ENCODE measurements at regions not wholly inside any gene's neighbourhood (a gene's known extent, or its start where the extent isn't known, plus 50 kb on each side); places are given as distances from the start of the nearest gene placed in this dataset.

GRCh38 chr4:128384765-128385598 is 97.4 kb upstream of the PGRMC2 start:
- no peaks in the 10 kb centered on the region for H3K9me3 ChIP-seq (ENCODE audit: low read depth, low read length)
- H3K79me2 ChIP-seq (ENCODE audit: insufficient read depth, low read length) = no peaks in the 10 kb centered on the region
- no peak for DNase-seq (ENCODE audit: insufficient read length, low spot score, missing footprints)
- no peak overlapping the region for H2AFZ ChIP-seq (ENCODE audit: low read length)
- H3K27ac ChIP-seq (ENCODE audit: low read depth, low read length) = peak overlapping the region; percentile 74
- peaks cover 48% of the 10 kb centered on the region for H3K4me1 ChIP-seq (ENCODE audit: insufficient read depth, low read length)
- H4K20me1 ChIP-seq (ENCODE audit: insufficient read depth, low read length) = no peaks in the 10 kb centered on the region
- no peak overlapping the region for H3K4me3 ChIP-seq (ENCODE audit: insufficient read depth, low read length)
- H3K4me2 ChIP-seq (ENCODE audit: insufficient read depth, low read length) = no peak overlapping the region
- H3K27me3 ChIP-seq (ENCODE audit: insufficient read depth, low read length) = no peaks in the 10 kb centered on the region
- TF ChIP-seq, protein P1, sequence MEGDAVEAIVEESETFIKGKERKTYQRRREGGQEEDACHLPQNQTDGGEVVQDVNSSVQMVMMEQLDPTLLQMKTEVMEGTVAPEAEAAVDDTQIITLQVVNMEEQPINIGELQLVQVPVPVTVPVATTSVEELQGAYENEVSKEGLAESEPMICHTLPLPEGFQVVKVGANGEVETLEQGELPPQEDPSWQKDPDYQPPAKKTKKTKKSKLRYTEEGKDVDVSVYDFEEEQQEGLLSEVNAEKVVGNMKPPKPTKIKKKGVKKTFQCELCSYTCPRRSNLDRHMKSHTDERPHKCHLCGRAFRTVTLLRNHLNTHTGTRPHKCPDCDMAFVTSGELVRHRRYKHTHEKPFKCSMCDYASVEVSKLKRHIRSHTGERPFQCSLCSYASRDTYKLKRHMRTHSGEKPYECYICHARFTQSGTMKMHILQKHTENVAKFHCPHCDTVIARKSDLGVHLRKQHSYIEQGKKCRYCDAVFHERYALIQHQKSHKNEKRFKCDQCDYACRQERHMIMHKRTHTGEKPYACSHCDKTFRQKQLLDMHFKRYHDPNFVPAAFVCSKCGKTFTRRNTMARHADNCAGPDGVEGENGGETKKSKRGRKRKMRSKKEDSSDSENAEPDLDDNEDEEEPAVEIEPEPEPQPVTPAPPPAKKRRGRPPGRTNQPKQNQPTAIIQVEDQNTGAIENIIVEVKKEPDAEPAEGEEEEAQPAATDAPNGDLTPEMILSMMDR (IDR thresholded peaks at IDR 0.05; ENCODE audit: extremely low read depth, low read depth, low read length) = no peak
- no peaks in the 10 kb centered on the region for H3K36me3 ChIP-seq (ENCODE audit: insufficient read depth, low read length)

GRCh38 chr4:128384091-128384520 is 96.5 kb upstream of the PGRMC2 start:
- Histone ChIP-seq H3K79me2 (ENCODE audit: insufficient read depth, low read length) (no peaks in the 10 kb centered on the region), H3K36me3 (ENCODE audit: insufficient read depth, low read length) (no peaks in the 10 kb centered on the region), H3K4me2 (ENCODE audit: insufficient read depth, low read length) (peak overlapping the region; percentile 31), H3K4me1 (ENCODE audit: insufficient read depth, low read length) (peaks cover 48% of the 10 kb centered on the region), H4K20me1 (ENCODE audit: insufficient read depth, low read length) (no peaks in the 10 kb centered on the region), H3K9me3 (ENCODE audit: low read depth, low read length) (no peaks in the 10 kb centered on the region), H3K27me3 (ENCODE audit: insufficient read depth, low read length) (no peaks in the 10 kb centered on the region), H3K27ac (ENCODE audit: low read depth, low read length) (peak overlapping the region; percentile 74), H3K4me3 (ENCODE audit: insufficient read depth, low read length) (no peak overlapping the region), H2AFZ (ENCODE audit: low read length) (peak overlapping the region; percentile 10)
- DNase-seq (ENCODE audit: insufficient read length, low spot score, missing footprints) = no peak
- TF ChIP-seq, protein P1 (IDR thresholded peaks at IDR 0.05; ENCODE audit: extremely low read depth, low read depth, low read length) = no peak

DNA sequence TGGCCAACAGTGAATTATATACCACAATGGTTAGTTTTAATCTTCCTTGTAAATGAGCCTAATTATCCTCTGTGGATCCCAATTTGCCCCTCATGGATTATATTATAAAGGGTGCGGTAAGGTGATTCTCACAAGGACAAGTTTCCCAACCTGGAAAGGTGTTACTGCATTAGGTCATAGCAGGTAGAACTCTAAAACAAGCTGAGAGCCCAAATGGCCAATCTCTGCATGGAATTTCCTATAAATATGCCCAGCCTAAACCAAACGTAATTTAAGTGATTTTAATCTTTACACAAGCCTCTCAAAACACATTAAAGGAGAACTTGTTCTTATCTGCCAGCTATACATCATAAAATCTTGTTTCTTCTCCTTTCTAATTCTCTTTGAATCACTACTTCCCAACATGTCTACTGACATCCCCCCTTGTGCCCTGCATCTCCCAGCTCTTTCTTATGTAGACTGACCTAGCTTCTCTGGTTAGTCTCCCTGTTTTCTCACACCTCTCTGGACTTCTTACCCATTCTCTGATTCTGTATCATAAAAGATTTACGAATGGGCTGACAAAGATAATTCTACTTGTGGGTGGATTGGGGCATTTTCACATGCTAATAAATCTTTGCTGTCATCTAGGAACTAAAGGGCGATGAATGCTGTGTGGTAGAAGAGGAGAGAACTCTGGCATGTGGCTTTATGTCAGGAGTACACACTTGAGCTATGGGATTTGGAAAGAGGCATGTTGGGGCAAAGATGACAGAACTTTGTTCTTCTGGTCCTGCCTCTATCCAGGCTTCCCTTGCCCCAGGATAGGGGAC is 94.3 kb upstream of the PGRMC2 start:
- no peaks in the 10 kb centered on the region for H4K20me1 ChIP-seq (ENCODE audit: insufficient read depth, low read length)
- H3K4me1 ChIP-seq (ENCODE audit: insufficient read depth, low read length) = peaks cover 35% of the 10 kb centered on the region
- H3K79me2 ChIP-seq (ENCODE audit: insufficient read depth, low read length) = no peaks in the 10 kb centered on the region
- TF ChIP-seq, protein P1 (IDR thresholded peaks at IDR 0.05; ENCODE audit: extremely low read depth, low read depth, low read length) = no peak
- no peak for DNase-seq (ENCODE audit: insufficient read length, low spot score, missing footprints)
- no peaks in the 10 kb centered on the region for H3K36me3 ChIP-seq (ENCODE audit: insufficient read depth, low read length)
- H3K9me3 ChIP-seq (ENCODE audit: low read depth, low read length) = no peaks in the 10 kb centered on the region
- H3K4me3 ChIP-seq (ENCODE audit: insufficient read depth, low read length) = no peak overlapping the region
- H2AFZ ChIP-seq (ENCODE audit: low read length) = no peak overlapping the region
- H3K27ac ChIP-seq (ENCODE audit: low read depth, low read length) = no peak overlapping the region
- H3K4me2 ChIP-seq (ENCODE audit: insufficient read depth, low read length) = no peak overlapping the region
- H3K27me3 ChIP-seq (ENCODE audit: insufficient read depth, low read length) = no peaks in the 10 kb centered on the region

DNA sequence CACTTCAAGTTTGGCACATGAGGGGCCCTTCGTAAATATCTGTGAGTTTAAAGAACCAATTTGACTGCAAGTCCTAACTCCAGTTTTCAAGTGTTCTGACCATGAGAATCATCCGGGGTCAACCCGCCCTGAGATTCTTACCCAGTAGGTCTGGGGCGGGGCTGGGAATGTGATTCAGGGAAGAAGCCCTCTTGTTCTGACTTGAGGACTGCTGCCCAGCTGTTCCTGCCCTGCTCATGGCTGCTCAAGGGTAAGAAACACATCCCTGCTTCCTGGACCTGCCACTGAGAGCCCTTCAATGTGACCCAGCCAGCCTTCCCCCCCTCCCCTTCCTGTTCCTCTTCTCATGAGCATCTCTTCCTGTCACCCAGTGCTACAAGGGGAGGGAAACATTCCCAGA is 92.7 kb upstream of the PGRMC2 start:
- Histone ChIP-seq H3K27ac (ENCODE audit: low read depth, low read length) (no peak overlapping the region), H3K36me3 (ENCODE audit: insufficient read depth, low read length) (no peaks in the 10 kb centered on the region), H3K4me2 (ENCODE audit: insufficient read depth, low read length) (no peak overlapping the region), H3K4me3 (ENCODE audit: insufficient read depth, low read length) (no peak overlapping the region), H3K9me3 (ENCODE audit: low read depth, low read length) (no peaks in the 10 kb centered on the region), H3K79me2 (ENCODE audit: insufficient read depth, low read length) (no peaks in the 10 kb centered on the region), H2AFZ (ENCODE audit: low read length) (no peak overlapping the region), H4K20me1 (ENCODE audit: insufficient read depth, low read length) (no peaks in the 10 kb centered on the region), H3K4me1 (ENCODE audit: insufficient read depth, low read length) (peaks cover 19% of the 10 kb centered on the region), H3K27me3 (ENCODE audit: insufficient read depth, low read length) (no peaks in the 10 kb centered on the region)
- TF ChIP-seq, protein P1 (IDR thresholded peaks at IDR 0.05; ENCODE audit: extremely low read depth, low read depth, low read length) = no peak
- no peak for DNase-seq (ENCODE audit: insufficient read length, low spot score, missing footprints)
